ENCODE measurements at regions not wholly inside any gene's neighbourhood (a gene's known extent, or its start where the extent isn't known, plus 50 kb on each side); places are given as distances from the start of the nearest gene placed in this dataset.

DNA sequence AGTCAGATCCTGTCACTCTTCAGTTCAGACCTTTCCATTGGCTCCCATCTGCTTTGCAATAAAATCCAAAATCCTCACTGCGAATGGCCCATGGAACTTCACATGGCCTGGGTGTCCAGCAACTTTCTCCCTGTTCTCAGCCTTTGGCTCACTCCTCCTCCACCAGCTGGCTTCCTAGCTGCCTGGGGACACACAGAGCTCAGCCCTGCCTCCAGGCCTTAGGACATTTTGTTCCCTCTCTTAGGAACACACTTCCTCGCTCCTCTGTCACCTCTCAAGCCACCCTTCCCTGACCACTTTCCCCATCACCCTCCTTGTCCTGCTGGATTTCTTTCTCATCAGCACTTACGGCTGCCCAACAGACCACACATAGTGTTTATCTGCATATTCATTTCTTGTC is 419.6 kb downstream of the MED13L start:
- no peak for DNase-seq (ENCODE audit: low read depth)

DNA sequence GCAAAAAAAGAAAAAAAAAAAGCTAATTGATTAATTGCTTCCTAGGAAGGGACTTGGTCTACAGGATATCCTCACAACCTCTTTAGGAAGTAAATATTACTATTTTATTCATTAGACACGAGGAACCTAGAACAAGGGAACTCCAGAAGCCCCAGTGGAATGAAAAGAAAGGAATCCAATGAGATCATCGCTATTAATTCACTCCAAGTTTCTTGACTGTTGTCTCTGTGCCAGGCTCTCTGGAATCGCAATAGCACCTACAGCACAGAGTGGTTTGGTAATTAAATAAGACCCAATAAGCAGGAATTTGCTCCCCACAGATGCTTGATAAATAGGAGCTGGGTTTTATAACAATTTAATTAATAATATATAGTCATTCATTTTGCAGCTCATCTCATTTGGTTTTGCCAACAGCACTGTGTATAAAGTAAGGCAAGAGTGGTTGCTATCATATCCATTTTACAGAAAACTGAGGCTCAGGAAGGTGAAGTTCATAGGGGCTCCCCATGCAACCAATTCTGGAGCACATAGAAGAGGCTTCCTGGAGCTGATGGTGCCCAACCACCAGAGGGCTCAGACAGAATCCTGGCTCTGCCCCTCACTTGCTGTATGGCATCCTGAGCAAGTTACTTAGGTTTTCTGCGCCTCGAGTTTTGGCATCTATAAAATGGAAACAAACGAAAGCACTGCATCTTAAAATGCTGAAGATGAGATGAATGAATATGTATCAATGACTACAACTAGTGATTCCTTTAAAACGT is 420.2 kb downstream of the MED13L start:
- DNase-seq (ENCODE audit: low read depth), result no peak

DNA sequence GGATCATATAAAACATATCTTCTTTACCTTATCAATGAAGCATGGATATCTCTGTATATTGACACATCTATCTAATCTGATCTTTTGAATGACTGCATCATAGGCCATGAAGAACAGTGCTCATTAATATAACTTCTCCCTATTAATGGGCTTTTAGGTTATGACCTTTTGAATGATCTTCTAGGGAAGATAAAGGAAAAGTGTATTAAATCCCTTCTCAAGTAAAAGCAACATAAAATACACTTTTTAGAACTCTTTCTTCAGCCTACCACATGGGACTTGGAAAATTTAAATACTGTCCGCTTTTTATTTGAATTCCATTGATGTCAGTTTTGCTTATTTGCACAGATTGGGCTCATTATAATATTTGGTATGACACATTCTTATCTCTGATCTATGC is 425.4 kb downstream of the MED13L start:
- no peak for DNase-seq (ENCODE audit: low read depth)

DNA sequence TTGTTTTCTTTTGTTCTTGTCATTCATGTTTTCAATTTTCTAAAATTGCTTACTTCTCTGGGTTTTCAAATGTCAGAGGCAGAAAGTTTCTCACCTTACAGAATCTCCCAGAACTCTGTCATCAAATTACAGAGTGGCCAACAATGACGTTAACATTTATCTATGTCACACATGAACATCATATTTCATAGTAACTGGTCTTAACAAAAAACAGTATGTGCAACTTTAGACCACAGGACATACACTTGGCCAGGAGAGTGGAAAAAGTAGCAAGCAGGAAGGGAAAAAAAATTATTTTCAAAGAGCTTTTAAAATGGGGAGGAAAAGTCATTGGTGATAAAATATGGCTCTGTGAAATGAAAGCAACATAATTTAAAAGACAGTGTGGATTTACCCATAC is 426.5 kb downstream of the MED13L start:
- no peak for DNase-seq (ENCODE audit: low read depth)

DNA sequence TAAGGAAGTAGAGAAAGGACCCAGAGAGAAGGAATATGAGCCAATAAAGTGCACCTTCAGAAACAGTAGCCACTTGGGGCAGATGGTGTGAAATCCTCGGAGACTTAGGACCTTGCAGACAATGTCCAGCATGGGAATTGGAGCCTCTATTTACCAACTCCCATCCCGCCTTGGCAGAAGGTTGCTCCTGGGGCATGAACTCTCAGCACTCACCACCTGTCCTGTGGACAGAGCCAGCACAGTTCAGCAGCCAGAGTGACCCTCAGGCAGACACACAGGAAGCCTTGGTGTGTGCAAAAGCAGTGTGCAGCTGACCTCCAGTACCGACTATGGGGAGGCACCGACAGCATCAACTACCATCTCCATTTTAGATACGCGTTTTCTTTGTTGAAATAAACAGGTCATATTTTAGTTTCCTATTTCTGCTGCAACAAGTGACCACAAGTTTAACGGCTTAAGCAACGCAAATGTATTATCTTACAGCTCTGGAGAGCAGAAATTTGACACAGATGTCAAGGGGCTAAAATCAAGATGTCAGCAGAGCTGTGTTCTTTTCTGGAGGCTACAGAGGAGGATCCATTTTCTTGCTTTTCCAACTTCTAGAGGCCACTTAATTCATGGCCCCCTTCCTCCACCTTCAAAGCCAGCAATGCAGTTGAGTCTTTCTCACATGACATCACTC is 428.1 kb downstream of the MED13L start:
- DNase-seq (ENCODE audit: low read depth), result no peak

DNA sequence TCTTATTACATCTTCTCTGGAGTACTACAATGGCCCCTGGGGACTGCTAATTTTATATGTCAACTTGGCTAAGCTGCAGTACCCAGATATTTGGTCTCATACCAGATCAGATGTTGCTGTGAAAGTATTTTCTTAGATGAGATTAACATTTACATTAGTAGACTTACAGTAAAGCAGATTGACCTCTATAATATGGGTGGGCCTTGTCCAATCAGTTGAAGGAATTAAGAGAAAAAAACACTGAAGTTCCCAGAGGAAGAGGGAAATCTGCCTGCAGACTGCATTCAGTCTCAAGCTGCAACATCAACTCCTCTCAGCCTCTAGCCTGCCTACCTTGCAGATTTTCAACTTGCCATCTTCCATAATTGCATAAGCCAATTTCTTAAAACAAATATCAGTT is 430.1 kb downstream of the MED13L start:
- no peak for DNase-seq (ENCODE audit: low read depth)

DNA sequence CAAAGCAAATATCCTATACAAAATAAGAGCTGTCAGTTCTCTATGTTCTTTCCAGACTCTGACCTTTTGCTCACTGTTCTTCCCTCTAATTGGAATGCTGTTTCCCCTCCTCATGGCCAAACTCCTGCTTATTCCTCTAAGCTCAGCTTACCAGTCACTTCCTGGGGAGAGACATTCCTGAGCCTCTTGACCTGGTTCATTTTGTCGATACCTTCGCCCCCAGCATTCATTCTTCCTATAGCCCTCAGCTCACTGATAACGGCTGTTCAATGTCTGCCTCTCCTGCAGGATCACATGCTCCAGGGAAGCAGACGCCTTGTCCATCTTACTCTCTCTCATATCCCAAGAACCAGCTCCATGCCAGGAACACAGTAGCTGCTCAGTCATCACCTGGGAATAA is 431.0 kb downstream of the MED13L start:
- no peak for DNase-seq (ENCODE audit: low read depth)

DNA sequence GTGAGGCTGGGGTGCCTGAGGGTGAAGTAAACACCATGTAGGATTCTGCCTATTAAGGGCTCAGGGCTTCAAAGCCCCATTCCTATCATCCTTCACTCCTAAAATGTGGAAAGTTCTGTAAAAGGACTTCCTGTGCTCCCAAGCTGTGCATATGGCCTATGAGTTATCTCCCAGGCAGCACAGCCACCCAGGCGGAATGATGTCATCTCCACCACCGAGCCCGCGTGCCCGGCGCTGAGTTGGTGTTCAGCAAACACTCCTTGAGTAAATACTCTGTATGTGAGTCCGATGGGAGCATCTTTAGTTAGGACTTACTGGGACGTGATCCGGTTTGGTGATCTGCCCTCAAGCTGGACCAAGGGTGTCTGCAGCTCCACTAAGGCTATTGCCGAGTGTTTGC is 437.3 kb downstream of the MED13L start:
- DNase-seq (ENCODE audit: low read depth), result no peak

DNA sequence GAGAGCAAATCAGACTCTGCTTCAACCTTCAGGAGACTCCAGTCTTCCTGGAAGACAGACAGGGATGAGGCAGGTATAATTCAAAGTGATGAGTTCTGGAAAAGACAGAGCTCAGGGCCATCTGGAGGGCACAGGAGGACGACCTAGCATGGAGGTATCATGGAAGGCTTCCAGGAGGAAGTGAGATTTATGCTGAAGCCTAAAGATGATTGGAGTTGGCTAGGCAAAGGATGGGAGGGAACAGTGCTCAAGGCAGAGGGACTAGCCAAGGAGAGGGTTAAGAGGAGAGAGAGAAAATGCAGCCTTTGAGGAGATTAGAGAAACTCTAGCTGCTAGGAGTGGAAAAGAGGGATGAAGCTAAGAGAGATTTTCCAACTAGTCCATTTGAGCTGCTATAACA is 438.5 kb downstream of the MED13L start:
- no peak for DNase-seq (ENCODE audit: low read depth)

DNA sequence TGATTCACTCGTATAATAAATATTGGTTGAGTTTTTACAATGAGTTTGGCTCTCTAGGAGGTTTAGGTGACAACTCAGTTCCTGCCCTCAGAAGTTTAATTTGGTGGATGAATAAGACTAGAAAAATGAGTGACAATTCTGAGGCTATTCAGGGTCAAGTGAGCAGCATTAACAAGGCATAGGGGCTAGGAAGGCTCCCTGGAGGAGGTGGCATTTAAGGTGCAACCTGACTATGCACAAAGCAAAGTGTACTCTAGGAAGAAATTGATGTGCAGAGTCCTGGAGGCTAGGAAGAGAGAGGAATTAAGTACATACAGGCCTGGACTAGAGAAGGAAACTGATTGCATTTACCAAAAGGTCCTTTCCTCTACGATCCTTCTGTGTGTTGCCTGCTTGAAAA is 440.3 kb downstream of the MED13L start:
- DNase-seq (ENCODE audit: low read depth), result no peak

DNA sequence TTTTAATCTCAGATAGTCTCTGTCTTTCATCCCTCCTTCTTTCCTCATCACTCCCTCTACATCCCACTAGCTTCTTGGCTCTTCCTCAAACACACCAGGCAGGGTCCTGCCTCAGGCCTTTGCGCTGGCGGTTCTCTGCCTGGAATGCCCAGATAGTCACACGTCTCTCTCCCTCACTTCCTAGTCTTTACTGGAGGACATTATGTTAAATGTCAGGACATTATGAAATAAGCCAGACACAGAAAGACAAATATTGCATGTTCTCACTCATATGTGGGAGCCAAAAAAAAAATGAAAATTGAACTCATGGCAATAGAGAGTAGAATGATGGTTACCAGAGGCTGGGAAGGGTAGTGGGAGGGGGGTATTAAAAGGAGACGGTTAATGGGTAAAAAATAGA is 442.0 kb downstream of the MED13L start:
- DNase-seq (ENCODE audit: low read depth), result no peak

DNA sequence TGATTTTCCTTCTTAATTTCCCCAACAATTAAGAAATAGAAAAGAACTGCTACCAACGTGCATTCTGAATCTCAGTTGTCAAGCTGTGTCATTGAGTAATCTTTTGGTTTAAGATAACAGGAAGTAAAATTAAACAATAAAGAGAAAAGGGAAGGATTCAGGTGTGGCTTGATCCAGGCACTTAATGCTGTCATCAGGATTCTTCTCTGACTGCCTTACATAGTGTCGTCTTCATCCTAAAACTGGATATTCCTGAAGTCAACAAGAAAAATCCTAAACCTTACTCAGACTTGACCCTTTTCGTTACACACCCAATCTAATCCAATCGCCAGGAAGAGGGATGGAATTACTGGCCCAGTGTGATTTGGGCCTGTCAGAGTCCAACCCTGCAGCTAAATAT is 443.8 kb downstream of the MED13L start:
- DNase-seq (ENCODE audit: low read depth), result no peak

DNA sequence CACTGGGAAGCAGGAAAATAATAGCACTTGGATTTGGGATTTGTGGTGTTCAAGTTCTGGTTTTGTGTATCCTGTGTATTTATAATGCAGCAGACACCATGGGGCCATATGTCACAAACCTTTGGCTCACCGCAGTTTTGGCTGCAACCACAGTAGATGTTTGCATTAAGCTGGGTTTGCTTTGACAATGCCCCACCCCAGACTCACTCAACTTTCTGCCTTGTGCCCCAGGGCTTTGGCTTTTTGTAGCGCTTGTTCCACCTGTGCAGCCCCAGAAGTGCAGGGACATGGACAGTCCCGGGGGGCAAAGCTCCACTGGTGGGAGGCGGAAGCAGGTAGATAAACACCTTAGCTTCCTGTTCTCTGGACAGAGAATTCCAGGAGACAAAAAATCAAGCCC is 446.9 kb downstream of the MED13L start:
- DNase-seq (ENCODE audit: low read depth), result no peak

DNA sequence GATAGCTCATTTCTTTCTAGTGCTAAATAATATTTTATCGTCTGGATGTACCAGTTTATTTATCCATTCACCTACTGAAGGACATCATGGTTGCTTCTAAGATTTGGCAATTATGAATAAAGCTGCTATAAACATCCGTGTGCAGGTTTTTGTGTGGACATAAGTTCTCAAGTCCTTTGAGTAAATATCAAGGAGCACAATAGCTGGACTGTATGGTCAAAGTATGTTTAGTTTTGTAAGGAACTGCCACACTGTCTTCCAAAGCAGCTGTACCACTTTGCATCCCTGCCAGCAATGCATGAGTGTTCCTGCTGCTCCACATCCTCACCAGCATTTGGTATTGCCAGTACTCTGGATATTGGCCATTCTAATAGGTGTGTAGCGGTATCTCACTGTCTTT is 447.4 kb downstream of the MED13L start:
- no peak for DNase-seq (ENCODE audit: low read depth)

DNA sequence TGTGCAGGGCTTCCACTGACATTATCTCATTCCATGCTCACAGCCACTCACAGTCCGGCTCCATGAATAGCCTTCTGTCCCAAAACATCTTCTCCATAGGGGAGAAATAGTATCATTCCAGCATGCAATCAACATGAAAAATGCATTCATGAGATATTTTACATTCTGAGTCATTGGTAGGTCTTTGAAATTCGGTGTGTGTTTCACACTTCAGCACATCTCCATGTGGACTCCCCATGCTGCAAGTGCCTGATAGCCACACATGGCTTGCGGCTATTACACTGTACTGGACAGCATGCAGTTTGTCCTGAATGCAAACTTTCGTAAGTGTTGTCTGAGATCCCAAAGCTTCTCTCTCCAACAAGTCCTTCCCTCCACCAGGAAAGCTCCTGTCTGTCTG is 449.3 kb downstream of the MED13L start:
- no peak for DNase-seq (ENCODE audit: low read depth)

DNA sequence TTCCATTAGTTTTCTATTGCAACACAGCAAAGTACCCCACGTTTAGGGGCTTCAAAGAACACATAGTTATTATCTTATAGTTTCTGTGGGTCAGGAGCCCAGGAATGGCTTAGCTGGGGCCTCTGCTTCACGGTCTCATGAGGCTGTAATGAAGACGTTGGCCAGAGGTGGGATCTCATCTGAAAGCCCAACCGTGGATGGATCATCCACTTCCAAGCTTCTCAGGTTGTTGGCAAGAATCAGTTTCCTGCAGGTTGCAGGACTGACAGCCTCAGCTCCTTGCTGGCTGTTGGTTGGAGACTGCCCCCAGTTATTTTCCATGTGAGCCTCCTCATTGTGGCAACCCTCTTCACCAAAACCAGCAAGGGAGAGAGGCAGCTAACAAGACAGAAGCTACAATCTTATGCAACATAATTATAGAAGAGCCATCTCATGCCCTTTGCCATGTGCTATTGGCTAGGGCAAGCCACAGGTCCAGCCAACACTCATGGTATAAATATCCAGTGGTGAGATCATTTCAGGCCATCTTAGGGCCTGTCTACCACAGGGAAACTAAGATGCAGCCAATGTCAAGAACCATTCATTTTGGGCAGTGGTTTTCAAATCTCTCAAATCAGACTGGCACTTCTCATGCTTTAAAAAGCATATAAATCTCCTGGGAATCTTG is 452.4 kb downstream of the MED13L start:
- no peak for DNase-seq (ENCODE audit: low read depth)

DNA sequence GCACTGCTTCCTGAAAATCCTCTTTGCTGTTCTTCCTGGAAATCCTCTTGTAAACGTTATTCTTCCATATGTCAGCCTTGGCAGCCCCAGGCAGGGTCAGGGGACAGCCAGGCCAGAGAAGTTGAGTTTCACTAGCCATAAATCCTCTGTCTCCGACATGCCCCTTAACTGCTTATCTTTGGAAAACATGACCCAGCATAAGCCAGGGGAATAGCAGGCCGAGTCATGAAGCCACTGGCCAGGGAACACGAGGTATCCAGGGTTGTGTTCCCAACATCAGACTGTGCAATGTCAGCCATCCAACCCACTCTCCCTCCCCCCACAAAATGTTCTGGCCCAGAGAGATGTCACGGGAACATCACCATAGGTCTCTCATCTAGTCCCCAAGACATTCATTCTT is 453.9 kb downstream of the MED13L start:
- DNase-seq (ENCODE audit: low read depth), result no peak

DNA sequence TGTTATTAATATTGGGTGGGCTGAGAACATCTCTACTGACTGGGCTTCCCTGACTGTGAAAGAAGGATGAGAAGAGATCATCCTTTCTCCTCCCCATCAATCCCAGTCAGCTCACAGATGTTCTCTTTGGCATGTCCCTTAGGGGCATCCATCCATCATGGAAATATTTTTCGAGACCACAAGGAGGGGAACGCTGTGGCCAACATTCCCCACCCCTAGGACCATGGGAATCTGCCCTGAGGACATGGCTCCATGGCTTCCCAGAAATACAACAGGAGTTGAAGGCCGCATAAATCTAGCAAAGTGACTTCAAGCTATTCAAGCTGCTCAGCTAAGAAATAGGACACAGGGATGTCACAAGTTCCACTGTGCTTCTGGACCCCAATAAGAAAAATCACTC is 456.8 kb downstream of the MED13L start:
- no peak for DNase-seq (ENCODE audit: low read depth)

DNA sequence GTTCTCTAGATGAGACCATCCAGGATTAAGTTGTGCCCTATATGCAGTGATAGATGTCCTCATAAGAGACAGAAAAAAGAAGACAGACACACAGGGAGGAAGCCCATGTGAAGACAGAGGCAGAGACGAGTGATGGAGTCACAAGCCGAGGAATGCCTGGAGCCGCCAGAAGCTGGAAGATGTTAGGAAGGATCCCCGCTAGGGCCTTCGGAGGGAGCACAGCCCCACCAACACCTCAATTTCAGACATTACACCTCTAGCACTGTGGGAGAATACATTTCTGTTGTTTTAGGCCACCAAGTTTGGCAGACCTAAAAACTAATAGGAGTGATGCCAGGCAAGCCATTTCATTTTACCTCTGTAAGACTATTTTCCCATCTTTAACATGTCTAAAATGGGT is 458.5 kb downstream of the MED13L start:
- DNase-seq (ENCODE audit: low read depth), result no peak

DNA sequence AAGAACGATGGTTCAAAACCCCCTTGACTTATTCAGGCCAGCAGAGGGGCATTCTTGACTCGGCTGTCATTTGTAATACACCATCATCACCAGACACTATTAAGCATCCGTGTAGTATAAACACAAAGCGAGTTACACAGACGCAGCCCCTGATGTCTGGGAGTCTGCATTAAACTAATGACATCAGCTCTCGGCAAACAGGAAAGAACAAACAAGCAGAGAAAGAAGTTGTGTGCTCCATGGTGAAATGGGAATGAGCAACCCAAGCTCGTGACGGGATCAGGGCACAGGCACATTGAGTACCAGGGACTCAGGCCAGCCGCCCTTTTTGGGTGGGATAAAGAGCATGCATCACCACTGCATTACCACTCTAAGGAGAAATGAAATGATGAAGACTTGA is 460.1 kb downstream of the MED13L start:
- no peak for DNase-seq (ENCODE audit: low read depth)

DNA sequence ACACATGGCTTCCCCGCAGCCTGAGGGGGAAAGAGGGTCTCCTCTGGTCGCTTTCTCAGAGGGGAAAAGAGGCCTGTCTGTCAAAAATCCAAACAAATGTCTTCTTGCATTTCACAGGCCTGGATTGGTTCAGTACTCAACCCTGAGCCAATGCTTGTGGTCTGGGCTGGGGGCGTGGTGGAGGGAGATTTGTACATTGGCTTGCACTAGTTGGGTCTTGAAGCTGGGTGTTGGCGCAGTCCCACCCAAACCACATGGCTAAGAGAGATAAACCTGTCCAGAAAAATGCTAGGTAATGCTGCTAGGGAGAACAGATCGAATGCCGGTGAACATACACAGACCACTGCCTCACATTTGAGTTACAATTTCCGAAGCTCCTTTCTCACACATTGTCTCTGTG is 461.6 kb downstream of the MED13L start:
- DNase-seq (ENCODE audit: low read depth), result no peak

DNA sequence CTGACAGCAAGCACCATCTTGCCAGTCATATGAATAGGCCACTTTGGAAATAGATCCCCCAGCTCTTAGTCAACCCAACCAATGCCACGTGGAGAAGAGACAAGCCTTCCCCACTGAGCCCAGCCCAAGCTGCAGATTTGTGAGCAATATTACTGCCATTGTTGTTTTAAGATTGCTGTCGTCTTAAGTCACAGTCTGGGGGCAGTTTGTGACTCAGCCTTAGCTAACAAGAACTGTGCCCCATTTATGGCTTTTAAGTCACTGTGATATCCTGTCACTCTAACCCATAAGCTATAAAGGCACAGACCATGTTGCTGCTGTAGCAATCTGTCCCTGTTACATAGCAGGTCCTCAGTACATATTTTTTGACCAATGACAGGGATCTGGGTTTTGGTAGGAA is 464.2 kb downstream of the MED13L start:
- no peak for DNase-seq (ENCODE audit: low read depth)

DNA sequence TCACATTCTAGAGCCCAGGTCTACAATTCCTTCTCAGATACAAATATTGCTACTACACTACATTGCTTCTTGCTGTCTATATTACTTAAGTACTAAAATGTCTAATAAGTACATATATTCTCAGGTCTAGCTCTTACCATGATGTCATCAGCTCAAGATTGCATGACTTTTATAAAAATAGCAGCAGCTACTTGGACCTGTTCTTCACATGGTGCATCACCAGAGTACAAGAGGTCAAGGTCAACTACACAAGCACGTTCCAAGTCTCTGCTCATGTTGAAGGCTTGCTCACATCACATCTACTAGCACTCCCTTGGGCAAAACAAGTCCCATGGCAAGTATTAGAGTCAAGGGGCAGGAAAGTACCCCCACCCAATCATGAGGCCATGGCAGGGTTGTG is 465.6 kb downstream of the MED13L start:
- DNase-seq (ENCODE audit: low read depth), result no peak

DNA sequence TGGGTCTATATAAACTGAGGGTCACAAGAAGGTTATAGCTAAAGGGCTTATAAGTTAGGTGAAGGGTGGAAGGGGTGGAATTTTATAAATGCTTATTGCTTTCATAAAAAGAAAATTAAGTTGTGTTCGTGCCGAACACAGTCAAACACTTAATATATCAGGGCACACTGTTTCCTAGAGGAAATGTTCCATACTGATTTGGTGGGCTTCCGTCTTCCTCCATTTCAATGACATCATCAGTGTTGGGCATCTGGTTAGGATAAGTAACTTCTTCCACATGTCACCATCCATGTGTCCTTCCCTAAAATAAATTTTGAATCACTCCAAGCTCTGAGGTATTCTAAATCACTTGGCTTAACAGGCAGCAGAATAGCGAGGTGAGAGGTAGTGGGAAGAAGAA is 466.4 kb downstream of the MED13L start:
- DNase-seq (ENCODE audit: low read depth), result no peak

All from CMK (cell line).